ENCODE measurements at regions not wholly inside any gene's neighbourhood (a gene's known extent, or its start where the extent isn't known, plus 50 kb on each side); places are given as distances from the start of the nearest gene placed in this dataset.
"Not testable (repeated sequence)": the region's sequence is repeated elsewhere in the genome, so short reads cannot be mapped to it uniquely, and the experiment has no call there.

DNA sequence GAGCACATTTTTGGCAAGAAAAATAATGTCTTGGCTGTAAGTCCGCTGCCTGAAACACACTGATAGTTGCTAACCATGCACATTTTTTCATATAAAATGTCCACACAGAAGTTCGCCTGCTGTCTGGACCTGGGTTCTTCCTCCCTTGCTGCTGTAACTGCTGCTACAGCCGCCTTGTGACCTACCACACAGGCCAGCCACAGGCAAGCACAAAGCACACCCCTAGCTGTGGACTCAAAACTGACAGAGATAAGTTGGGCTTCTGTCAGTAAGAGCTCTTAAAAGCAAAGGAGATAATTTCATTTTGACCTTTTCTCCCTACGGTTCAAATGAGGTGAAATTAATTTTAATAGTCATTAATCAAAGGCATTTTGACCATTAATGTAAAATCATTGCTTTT is 354.7 kb downstream of the OTUD1 start:
- 69 to 70% methylated on average over 4 of the region's 4 CpGs for WGBS, 2 donors
- TF ChIP-seq POLR2A (IDR thresholded peaks at IDR 0.05) (no peak), POLR2AphosphoS5 (IDR thresholded peaks at IDR 0.05) (no peak), EP300 (IDR thresholded peaks at IDR 0.05) (no peak)
- TF ChIP-seq, protein P1, sequence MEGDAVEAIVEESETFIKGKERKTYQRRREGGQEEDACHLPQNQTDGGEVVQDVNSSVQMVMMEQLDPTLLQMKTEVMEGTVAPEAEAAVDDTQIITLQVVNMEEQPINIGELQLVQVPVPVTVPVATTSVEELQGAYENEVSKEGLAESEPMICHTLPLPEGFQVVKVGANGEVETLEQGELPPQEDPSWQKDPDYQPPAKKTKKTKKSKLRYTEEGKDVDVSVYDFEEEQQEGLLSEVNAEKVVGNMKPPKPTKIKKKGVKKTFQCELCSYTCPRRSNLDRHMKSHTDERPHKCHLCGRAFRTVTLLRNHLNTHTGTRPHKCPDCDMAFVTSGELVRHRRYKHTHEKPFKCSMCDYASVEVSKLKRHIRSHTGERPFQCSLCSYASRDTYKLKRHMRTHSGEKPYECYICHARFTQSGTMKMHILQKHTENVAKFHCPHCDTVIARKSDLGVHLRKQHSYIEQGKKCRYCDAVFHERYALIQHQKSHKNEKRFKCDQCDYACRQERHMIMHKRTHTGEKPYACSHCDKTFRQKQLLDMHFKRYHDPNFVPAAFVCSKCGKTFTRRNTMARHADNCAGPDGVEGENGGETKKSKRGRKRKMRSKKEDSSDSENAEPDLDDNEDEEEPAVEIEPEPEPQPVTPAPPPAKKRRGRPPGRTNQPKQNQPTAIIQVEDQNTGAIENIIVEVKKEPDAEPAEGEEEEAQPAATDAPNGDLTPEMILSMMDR (IDR thresholded peaks at IDR 0.05): no peak
- no peak for DNase-seq

DNA sequence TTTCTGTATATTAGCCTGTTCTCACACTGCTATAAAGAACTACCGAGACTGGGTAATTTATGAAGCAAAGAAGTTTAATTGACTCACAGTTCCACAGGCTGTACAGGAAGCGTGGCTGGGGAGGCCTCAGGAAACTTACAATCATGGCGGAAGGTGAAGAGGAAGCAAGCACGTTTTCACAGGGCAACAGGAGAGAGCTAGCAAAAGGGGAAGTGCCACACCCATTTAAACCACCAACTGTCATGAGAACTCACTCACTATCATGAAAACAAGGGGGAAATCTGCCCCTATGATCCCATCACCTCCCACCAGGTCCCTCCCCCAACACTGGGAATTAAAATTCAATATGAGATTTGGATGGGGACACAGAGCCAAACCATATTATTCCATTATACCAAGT is 358.6 kb downstream of the OTUD1 start:
- H3K36me3 ChIP-seq; H3K4me3 ChIP-seq; DNase-seq; H3K4me1 ChIP-seq; intact Hi-C loops (cut with DNase I); H3K27ac ChIP-seq; H3K27me3 ChIP-seq; H3K9me3 ChIP-seq: not testable (repeated sequence)
- 39 to 50% methylated on average over 4 of the region's 4 CpGs for WGBS, 2 donors

More for the DNA sequence above, 354.7 kb downstream of the OTUD1 start:
- H3K36me3 ChIP-seq: no peaks in the 10 kb centered on the region
- no peak overlapping the region for H3K27ac ChIP-seq
- no peak overlapping the region for H3K4me3 ChIP-seq
- H3K27me3 ChIP-seq: no peaks in the 10 kb centered on the region
- H3K9me3 ChIP-seq: no peaks in the 10 kb centered on the region
- no peaks in the 10 kb centered on the region for H3K4me1 ChIP-seq
- intact Hi-C loops (cut with DNase I): no loop called here

DNA sequence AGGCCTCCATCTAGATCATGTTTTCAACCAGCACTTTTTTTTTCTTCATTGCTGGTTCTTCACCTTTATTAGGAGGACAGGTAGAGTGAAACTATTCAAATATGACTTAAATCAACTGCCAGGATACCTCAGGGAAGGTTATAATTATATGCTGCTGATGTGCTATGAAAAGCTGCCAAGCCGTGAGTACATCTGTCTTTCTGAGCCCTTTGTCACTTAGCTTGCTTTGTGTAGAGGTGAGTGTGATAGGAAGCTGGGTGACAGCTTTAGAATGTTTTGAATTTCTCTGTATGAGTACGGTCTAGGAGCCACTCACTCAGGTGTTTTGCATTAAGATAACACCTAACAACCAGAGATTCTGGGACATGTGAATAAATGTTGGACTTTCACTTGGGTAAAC is 365.2 kb downstream of the OTUD1 start:
- DNase-seq: no peak
- intact Hi-C loops (cut with DNase I): no loop called here
- no peak overlapping the region for H3K27ac ChIP-seq
- H3K4me1 ChIP-seq: peaks cover 0 to 23% (median 7%) of the 10 kb centered on the region in 4 donors
- TF ChIP-seq EP300 (IDR thresholded peaks at IDR 0.05) (no peak), POLR2AphosphoS5 (IDR thresholded peaks at IDR 0.05) (no peak), POLR2A (IDR thresholded peaks at IDR 0.05) (no peak)
- TF ChIP-seq, protein P1 (IDR thresholded peaks at IDR 0.05): no peak
- WGBS, 2 donors: 67 to 81% methylated on average over 2 of the region's 2 CpGs
- no peak overlapping the region for H3K4me3 ChIP-seq
- H3K36me3 ChIP-seq: no peaks in the 10 kb centered on the region
- H3K27me3 ChIP-seq: no peaks in the 10 kb centered on the region
- no peaks in the 10 kb centered on the region for H3K9me3 ChIP-seq

DNA sequence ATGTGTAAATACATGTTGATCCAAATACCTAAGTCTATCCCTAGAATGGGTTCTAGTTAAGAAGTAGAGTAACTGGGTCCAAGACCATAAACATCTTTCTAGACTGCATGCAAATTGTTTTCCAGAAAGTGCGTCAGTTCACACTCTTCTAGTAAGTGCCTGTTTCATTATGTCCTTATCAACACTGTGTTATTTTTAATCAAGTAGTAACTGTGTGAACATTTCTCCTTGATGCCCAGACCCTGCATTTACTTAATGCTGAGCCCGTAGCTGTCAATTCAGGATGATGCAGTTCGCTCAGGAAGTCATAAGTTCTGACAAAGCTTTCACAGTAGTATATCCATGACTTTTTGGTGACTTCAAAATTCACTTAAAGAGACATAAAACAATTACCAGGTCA is 374.8 kb downstream of the OTUD1 start:
- no peaks in the 10 kb centered on the region for H3K27me3 ChIP-seq
- WGBS, 2 donors: 68 to 81% methylated on average over 3 of the region's 3 CpGs
- TF ChIP-seq POLR2AphosphoS5 (IDR thresholded peaks at IDR 0.05) (no peak), POLR2A (IDR thresholded peaks at IDR 0.05) (no peak), EP300 (IDR thresholded peaks at IDR 0.05) (no peak)
- TF ChIP-seq, protein P1 (IDR thresholded peaks at IDR 0.05): no peak

DNA sequence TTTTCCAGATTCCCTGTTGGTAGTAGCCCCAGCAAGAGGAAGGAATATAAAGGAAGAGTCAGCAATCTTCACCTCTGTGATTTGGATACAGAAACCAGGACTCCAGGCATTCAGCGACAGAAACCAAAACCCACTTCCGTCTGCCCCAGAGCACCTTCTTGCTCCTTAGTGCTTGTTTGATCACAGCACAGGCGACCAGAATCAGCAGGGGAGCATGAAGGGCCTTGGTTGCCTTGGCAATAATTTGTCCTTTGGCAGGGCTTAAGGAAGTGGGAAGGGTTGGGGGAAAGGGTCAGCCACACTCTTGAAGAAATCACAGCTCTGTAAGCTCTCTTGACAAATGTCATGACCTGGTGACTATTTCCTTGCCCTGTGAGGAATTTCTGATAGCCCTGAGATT is 379.6 kb downstream of the OTUD1 start:
- Histone ChIP-seq H3K36me3 (no peaks in the 10 kb centered on the region), H3K27ac (no peak overlapping the region), H3K27me3 (no peaks in the 10 kb centered on the region), H3K4me3 (no peak overlapping the region), H3K4me1 (no peaks in the 10 kb centered on the region), H3K9me3 (no peaks in the 10 kb centered on the region)
- DNase-seq: no peak
- WGBS, 2 donors: 43 to 53% methylated on average over 3 of the region's 3 CpGs
- TF ChIP-seq, protein P1 (IDR thresholded peaks at IDR 0.05): no peak
- TF ChIP-seq POLR2AphosphoS5 (IDR thresholded peaks at IDR 0.05) (no peak), POLR2A (IDR thresholded peaks at IDR 0.05) (no peak), EP300 (IDR thresholded peaks at IDR 0.05) (no peak)
- intact Hi-C loops (cut with DNase I): no loop called here

More for the DNA sequence above, 374.8 kb downstream of the OTUD1 start:
- Histone ChIP-seq H3K9me3 (no peaks in the 10 kb centered on the region), H3K4me3 (no peak overlapping the region), H3K4me1 (peaks cover 0 to 3% (median 0%) of the 10 kb centered on the region in 4 donors), H3K27ac (no peak overlapping the region), H3K36me3 (no peaks in the 10 kb centered on the region)
- no peak for DNase-seq
- intact Hi-C loops (cut with DNase I): no loop called here

Data from sigmoid colon (tissue), 6 donors.